Natural killer cell (primary cell): ENCODE measurements at regions not wholly inside any gene's neighbourhood (a gene's known extent, or its start where the extent isn't known, plus 50 kb on each side); places are given as distances from the start of the nearest gene placed in this dataset.

Source experiments
- ATAC-seq, 3 donors: fragments of 150-1000 bp in 2 of 3; fragments of 200-7000 bp in 1 of 3; cut with Tn5 transposase; 1 replicate in 1 of 3; 2 replicates in 2 of 3; pipeline ENCODE4 v1.10.0; 2021; ENCODE audit warnings: mild to moderate bottlenecking in 2 of 3, moderate library complexity in 2 of 3
- DNase-seq, 2 donors: peaks; one replicate each; pipeline versions ENCODE4 v3.0.0 to v3.0.0-alpha.2; 2013 to 2021; ENCODE audit warnings: mixed read lengths in 1 of 2
- H3K27ac ChIP-seq: one replicate; pipeline ENCODE4 v1.5.1; 2013; ENCODE audit warnings: mild to moderate bottlenecking, low read length
- H3K27me3 ChIP-seq: one replicate; pipeline ENCODE4 v1.6.1; 2013; ENCODE audit warnings: low read length; ENCODE audit not compliant: control insufficient read depth, insufficient read depth
- H3K36me3 ChIP-seq: one replicate; pipeline ENCODE4 v1.6.1; 2013; ENCODE audit warnings: low read length; ENCODE audit not compliant: control insufficient read depth, insufficient read depth
- H3K4me1 ChIP-seq: one replicate; pipeline ENCODE4 v1.6.1; 2013; ENCODE audit warnings: low read length; ENCODE audit not compliant: control insufficient read depth, insufficient read depth
- H3K4me3 ChIP-seq: one replicate; pipeline ENCODE4 v1.5.1; 2013; ENCODE audit warnings: low read length
- H3K9me3 ChIP-seq: one replicate; pipeline ENCODE4 v1.6.1; 2013; ENCODE audit warnings: low read length; ENCODE audit not compliant: control insufficient read depth, insufficient read depth
- H3K27ac Mint-ChIP-seq, 2 donors: one replicate each; pipeline ENCODE4 v1.8.0; 2022; ENCODE audit warnings: mild to moderate bottlenecking in 2 of 2, mixed read lengths in 2 of 2, moderate library complexity in 1 of 2
- H3K27me3 Mint-ChIP-seq, 2 donors: one replicate each; pipeline ENCODE4 v1.8.0; 2022; ENCODE audit warnings: low read depth in 2 of 2, mixed read lengths in 2 of 2
- H3K36me3 Mint-ChIP-seq: one replicate; pipeline ENCODE4 v1.8.0; 2022; ENCODE audit warnings: mixed read lengths
- H3K4me1 Mint-ChIP-seq, 2 donors: one replicate each; pipeline ENCODE4 v1.8.0; 2022; ENCODE audit warnings: mixed read lengths in 2 of 2
- H3K4me3 Mint-ChIP-seq: one replicate; pipeline ENCODE4 v1.8.0; 2022; ENCODE audit warnings: mild to moderate bottlenecking, moderate library complexity, mixed read lengths
- H3K9me3 Mint-ChIP-seq, 2 donors: one replicate each; pipeline ENCODE4 v1.8.0; 2022; ENCODE audit warnings: mixed read lengths in 2 of 2
- WGBS: methylation state at CpG from one replicate; pipeline ENCODE4 v1.1.7; 2013; ENCODE audit warnings: missing lambda C conversion rate; ENCODE audit not compliant: insufficient coverage; 5-methylcytosine and 5-hydroxymethylcytosine counted together
- intact Hi-C: fragments of 100-400 bp; cut with micrococcal nuclease; formaldehyde crosslinking; loops from one replicate; pipeline ENCODE4 v1.14.2; 2022
- TF ChIP-seq, protein P1 (sequence below): fragments of 200-600 bp; IDR thresholded peaks from one replicate; pipeline ENCODE4 v1.8.0; 2022; ENCODE audit warnings: antibody characterized with exemption

DNA sequence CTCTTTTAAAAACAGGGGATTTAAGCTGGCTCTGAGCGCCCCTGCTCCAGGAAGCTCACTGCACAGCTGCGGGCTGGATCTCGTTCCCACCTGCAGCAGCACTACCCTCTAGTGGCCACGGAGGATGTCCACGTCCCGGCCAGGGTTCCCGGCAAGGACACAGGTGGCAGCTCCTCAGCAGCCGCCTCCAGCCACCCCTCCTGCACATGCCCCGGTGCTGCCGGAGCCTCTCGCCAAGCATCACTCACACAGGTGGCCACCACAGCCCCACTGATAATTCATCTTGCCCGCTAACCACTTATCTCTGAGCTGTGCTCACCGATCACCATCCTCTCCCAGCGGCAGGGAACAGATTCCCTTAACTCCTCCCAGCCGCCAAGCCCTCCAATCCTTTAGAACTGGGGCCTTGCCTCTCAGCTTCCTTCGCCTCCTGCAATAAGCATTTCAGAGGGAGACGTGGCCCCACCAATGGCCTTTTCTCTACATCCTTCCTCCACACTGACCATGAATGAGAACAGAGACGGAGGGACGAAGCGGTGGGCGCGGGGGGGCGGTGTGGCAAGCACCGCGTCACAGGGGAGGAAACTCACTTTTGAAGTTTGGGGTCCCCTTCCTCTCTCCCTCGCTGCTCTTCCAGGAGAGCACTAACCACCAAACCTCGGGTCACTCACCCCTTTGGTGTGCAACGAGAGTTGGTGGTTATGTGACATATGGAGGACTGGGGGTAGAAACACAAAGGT lies 222.1 kb downstream of the RBFOX3 start:
- no peaks in the 10 kb centered on the region for H3K36me3 ChIP-seq
- no peak overlapping the region for H3K27ac ChIP-seq
- H3K4me3 Mint-ChIP-seq: no peak overlapping the region
- H3K36me3 Mint-ChIP-seq: no peaks in the 10 kb centered on the region
- H3K9me3 Mint-ChIP-seq: no peaks in the 10 kb centered on the region
- ATAC-seq: peak in 1 of 3 donors; percentile 33
- H3K27ac Mint-ChIP-seq: no peak overlapping the region
- H3K4me1 ChIP-seq: peaks cover 5% of the 10 kb centered on the region
- no peak for DNase-seq
- H3K4me1 Mint-ChIP-seq: peaks cover 0 to 24% of the 10 kb centered on the region in 2 donors
- peaks cover 5% of the 10 kb centered on the region for H3K27me3 ChIP-seq
- TF ChIP-seq, protein P1, sequence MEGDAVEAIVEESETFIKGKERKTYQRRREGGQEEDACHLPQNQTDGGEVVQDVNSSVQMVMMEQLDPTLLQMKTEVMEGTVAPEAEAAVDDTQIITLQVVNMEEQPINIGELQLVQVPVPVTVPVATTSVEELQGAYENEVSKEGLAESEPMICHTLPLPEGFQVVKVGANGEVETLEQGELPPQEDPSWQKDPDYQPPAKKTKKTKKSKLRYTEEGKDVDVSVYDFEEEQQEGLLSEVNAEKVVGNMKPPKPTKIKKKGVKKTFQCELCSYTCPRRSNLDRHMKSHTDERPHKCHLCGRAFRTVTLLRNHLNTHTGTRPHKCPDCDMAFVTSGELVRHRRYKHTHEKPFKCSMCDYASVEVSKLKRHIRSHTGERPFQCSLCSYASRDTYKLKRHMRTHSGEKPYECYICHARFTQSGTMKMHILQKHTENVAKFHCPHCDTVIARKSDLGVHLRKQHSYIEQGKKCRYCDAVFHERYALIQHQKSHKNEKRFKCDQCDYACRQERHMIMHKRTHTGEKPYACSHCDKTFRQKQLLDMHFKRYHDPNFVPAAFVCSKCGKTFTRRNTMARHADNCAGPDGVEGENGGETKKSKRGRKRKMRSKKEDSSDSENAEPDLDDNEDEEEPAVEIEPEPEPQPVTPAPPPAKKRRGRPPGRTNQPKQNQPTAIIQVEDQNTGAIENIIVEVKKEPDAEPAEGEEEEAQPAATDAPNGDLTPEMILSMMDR: peak; percentile 16
- no peak overlapping the region for H3K4me3 ChIP-seq
- no peaks in the 10 kb centered on the region for H3K9me3 ChIP-seq
- intact Hi-C loops: no loop called here
- H3K27me3 Mint-ChIP-seq: peaks cover 15 to 40% of the 10 kb centered on the region in 2 donors
- 49% methylated on average over 26 of the region's 28 CpGs for WGBS

GRCh38 chr17:79387783-79388182 lies 223.1 kb downstream of the RBFOX3 start:
- no peak overlapping the region for H3K4me3 Mint-ChIP-seq
- ATAC-seq: no peak
- no peak overlapping the region for H3K27ac ChIP-seq
- H3K4me1 ChIP-seq: peaks cover 5% of the 10 kb centered on the region
- H3K36me3 Mint-ChIP-seq: no peaks in the 10 kb centered on the region
- H3K9me3 Mint-ChIP-seq: no peaks in the 10 kb centered on the region
- WGBS: 81% methylated on average over 6 of the region's 6 CpGs
- DNase-seq: no peak
- H3K27ac Mint-ChIP-seq: no peak overlapping the region
- H3K4me3 ChIP-seq: no peak overlapping the region
- no peaks in the 10 kb centered on the region for H3K9me3 ChIP-seq
- peaks cover 0 to 17% of the 10 kb centered on the region in 2 donors for H3K4me1 Mint-ChIP-seq
- TF ChIP-seq, protein P1: no peak
- H3K36me3 ChIP-seq: no peaks in the 10 kb centered on the region
- peaks cover 13 to 36% of the 10 kb centered on the region in 2 donors for H3K27me3 Mint-ChIP-seq
- intact Hi-C loops: no loop called here
- H3K27me3 ChIP-seq: peaks cover 3% of the 10 kb centered on the region

GRCh38 chr17:79385962-79386563 lies 224.8 kb downstream of the RBFOX3 start:
- WGBS: 92% methylated on average over 5 of the region's 5 CpGs
- Histone ChIP-seq H3K9me3 (no peaks in the 10 kb centered on the region), H3K36me3 (no peaks in the 10 kb centered on the region), H3K27ac (no peak overlapping the region), H3K27me3 (no peaks in the 10 kb centered on the region), H3K4me3 (no peak overlapping the region), H3K4me1 (no peaks in the 10 kb centered on the region)
- Mint-ChIP-seq H3K9me3 (no peaks in the 10 kb centered on the region), H3K27ac (no peak overlapping the region), H3K36me3 (no peaks in the 10 kb centered on the region), H3K4me1 (peaks cover 0 to 9% of the 10 kb centered on the region in 2 donors), H3K4me3 (no peak overlapping the region), H3K27me3 (peaks cover 6 to 18% of the 10 kb centered on the region in 2 donors)
- TF ChIP-seq, protein P1: no peak
- DNase-seq (no peak), ATAC-seq (no peak)
- intact Hi-C loops: no loop called here
